ENCODE measurements at regions not wholly inside any gene's neighbourhood (a gene's known extent, or its start where the extent isn't known, plus 50 kb on each side); places are given as distances from the start of the nearest gene placed in this dataset.

DNA sequence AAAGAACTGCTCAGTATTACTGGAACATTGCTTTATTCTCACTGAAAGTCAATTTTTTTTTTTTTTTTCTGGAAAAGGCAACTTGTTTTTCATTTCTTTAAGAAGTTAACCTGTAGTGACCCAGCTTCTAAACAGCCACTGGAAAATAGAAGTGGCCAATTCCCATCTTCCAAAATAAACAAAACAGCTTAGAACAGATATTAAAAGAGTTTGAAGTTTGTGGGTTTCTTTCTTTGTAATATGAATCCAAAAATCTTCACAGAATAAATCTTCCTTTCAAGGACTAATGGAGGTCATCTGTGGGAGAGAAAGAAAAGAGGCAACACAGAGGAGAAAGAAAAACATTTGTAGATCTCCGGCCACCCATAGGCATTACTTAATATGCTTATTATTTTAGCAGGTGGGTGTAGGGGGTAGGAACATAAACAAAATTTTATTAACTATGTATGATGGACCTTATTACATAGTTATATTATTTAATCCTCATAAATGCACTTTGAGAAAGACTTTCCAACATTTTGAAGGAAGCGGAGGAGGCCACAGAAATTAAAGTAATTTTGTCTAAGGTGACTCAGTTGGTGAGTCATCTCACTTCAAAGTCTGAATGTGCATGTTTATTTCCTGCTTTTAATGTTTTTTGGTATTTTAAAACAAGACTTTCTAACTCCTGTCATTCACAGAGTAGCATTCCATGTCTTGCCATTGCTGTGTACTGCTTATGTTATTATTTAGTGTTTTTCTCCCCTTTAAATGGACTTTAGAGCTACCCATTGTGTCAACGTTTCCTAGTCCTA lies 1791.8 kb upstream of the WWC1 start:
- Histone ChIP-seq H3K9me3 (replicated peaks; ENCODE audit: low read length) (no peaks in the 10 kb centered on the region), H3K36me3 (ENCODE audit: insufficient read depth, low read length) (no peaks in the 10 kb centered on the region), H3K4me2 (ENCODE audit: low read length) (no peak overlapping the region), H3K27me3 (ENCODE audit: control insufficient read depth, insufficient read depth, low read length) (no peaks in the 10 kb centered on the region), H3K9ac (ENCODE audit: low read depth, low read length) (no peak overlapping the region), H3K4me3 (ENCODE audit: low read length) (no peak overlapping the region), H3K4me1 (ENCODE audit: control insufficient read depth, insufficient read depth, low read length) (no peaks in the 10 kb centered on the region)

- Histone ChIP-seq H3K4me1 (ENCODE audit: control insufficient read depth, insufficient read depth, low read length) (no peaks in the 10 kb centered on the region), H3K9me3 (replicated peaks; ENCODE audit: low read length) (no peaks in the 10 kb centered on the region), H3K36me3 (ENCODE audit: insufficient read depth, low read length) (no peaks in the 10 kb centered on the region), H3K4me3 (ENCODE audit: low read length) (no peak overlapping the region), H3K27me3 (ENCODE audit: control insufficient read depth, insufficient read depth, low read length) (no peaks in the 10 kb centered on the region), H3K4me2 (ENCODE audit: low read length) (no peak overlapping the region), H3K9ac (ENCODE audit: low read depth, low read length) (no peak overlapping the region)
These were observed 1787.9 kb upstream of the WWC1 start for GRCh38 chr5:166503506-166503905.

- H3K4me2 ChIP-seq (ENCODE audit: low read length), result no peak overlapping the region
These were observed 1786.4 kb upstream of the WWC1 start for GRCh38 chr5:166505067-166505466.

GRCh38 chr5:166505544-166505943 lies 1785.9 kb upstream of the WWC1 start:
- no peaks in the 10 kb centered on the region for H3K9me3 ChIP-seq (replicated peaks; ENCODE audit: low read length)
- no peak overlapping the region for H3K4me2 ChIP-seq (ENCODE audit: low read length)
- H3K36me3 ChIP-seq (ENCODE audit: insufficient read depth, low read length), result no peaks in the 10 kb centered on the region
- no peak overlapping the region for H3K4me3 ChIP-seq (ENCODE audit: low read length)
- H3K9ac ChIP-seq (ENCODE audit: low read depth, low read length), result no peak overlapping the region
- H3K27me3 ChIP-seq (ENCODE audit: control insufficient read depth, insufficient read depth, low read length), result no peaks in the 10 kb centered on the region
- no peaks in the 10 kb centered on the region for H3K4me1 ChIP-seq (ENCODE audit: control insufficient read depth, insufficient read depth, low read length)

More at GRCh38 chr5:166505067-166505466, 1786.4 kb upstream of the WWC1 start:
- Histone ChIP-seq H3K36me3 (ENCODE audit: insufficient read depth, low read length) (no peaks in the 10 kb centered on the region), H3K4me1 (ENCODE audit: control insufficient read depth, insufficient read depth, low read length) (no peaks in the 10 kb centered on the region), H3K27me3 (ENCODE audit: control insufficient read depth, insufficient read depth, low read length) (no peaks in the 10 kb centered on the region), H3K9ac (ENCODE audit: low read depth, low read length) (no peak overlapping the region), H3K4me3 (ENCODE audit: low read length) (no peak overlapping the region), H3K9me3 (replicated peaks; ENCODE audit: low read length) (no peaks in the 10 kb centered on the region)

DNA sequence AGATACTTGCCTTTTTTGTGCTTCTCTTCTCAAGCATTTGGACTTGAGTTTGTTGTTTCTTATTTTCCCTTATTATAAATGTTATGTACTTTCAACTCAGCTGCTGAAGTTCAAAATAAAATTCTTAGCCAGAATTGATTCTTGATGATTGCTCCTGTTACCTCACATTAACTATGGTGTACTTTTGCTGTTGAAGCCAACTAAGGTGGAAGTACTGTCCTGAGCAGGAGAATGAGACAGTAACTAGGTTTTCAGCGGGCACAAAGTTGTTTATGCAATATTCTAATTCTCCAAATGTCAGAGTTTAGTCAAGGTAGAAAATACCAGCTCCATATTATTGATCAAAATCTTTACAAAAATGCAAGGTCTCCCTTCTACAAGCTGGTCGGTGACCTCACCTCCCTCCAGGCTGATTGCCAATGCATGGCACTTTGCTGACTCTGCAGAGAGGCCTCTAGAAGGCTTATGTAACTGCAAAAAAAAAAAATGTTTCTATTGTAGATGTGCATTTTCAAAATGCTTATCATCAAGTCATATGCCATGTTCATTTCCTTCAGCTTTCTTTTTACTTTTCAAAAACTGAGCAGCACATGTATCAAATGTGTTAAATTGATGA lies 1783.5 kb upstream of the WWC1 start:
- Histone ChIP-seq H3K4me3 (ENCODE audit: low read length) (no peak overlapping the region), H3K36me3 (ENCODE audit: insufficient read depth, low read length) (no peaks in the 10 kb centered on the region), H3K27me3 (ENCODE audit: control insufficient read depth, insufficient read depth, low read length) (no peaks in the 10 kb centered on the region), H3K9me3 (replicated peaks; ENCODE audit: low read length) (no peaks in the 10 kb centered on the region), H3K4me2 (ENCODE audit: low read length) (no peak overlapping the region), H3K9ac (ENCODE audit: low read depth, low read length) (no peak overlapping the region), H3K4me1 (ENCODE audit: control insufficient read depth, insufficient read depth, low read length) (no peaks in the 10 kb centered on the region)

- no peaks in the 10 kb centered on the region for H3K9me3 ChIP-seq (replicated peaks; ENCODE audit: low read length)
- no peaks in the 10 kb centered on the region for H3K27me3 ChIP-seq (ENCODE audit: control insufficient read depth, insufficient read depth, low read length)
- no peak overlapping the region for H3K4me3 ChIP-seq (ENCODE audit: low read length)
- no peaks in the 10 kb centered on the region for H3K4me1 ChIP-seq (ENCODE audit: control insufficient read depth, insufficient read depth, low read length)
- H3K9ac ChIP-seq (ENCODE audit: low read depth, low read length), result no peak overlapping the region
- H3K4me2 ChIP-seq (ENCODE audit: low read length), result no peak overlapping the region
- H3K36me3 ChIP-seq (ENCODE audit: insufficient read depth, low read length), result no peaks in the 10 kb centered on the region
These were observed 1782.4 kb upstream of the WWC1 start for GRCh38 chr5:166509085-166509484.

GRCh38 chr5:166517976-166518375 lies 1773.5 kb upstream of the WWC1 start:
- Histone ChIP-seq H3K4me2 (ENCODE audit: low read length) (no peak overlapping the region), H3K27me3 (ENCODE audit: control insufficient read depth, insufficient read depth, low read length) (no peaks in the 10 kb centered on the region), H3K4me3 (ENCODE audit: low read length) (no peak overlapping the region), H3K36me3 (ENCODE audit: insufficient read depth, low read length) (no peaks in the 10 kb centered on the region), H3K9ac (ENCODE audit: low read depth, low read length) (no peak overlapping the region), H3K4me1 (ENCODE audit: control insufficient read depth, insufficient read depth, low read length) (no peaks in the 10 kb centered on the region), H3K9me3 (replicated peaks; ENCODE audit: low read length) (no peaks in the 10 kb centered on the region)

GRCh38 chr5:166523206-166523605 lies 1768.2 kb upstream of the WWC1 start:
- no peak overlapping the region for H3K9ac ChIP-seq (ENCODE audit: low read depth, low read length)
- no peak overlapping the region for H3K4me2 ChIP-seq (ENCODE audit: low read length)
- H3K36me3 ChIP-seq (ENCODE audit: insufficient read depth, low read length), result no peaks in the 10 kb centered on the region
- no peaks in the 10 kb centered on the region for H3K4me1 ChIP-seq (ENCODE audit: control insufficient read depth, insufficient read depth, low read length)
- H3K27me3 ChIP-seq (ENCODE audit: control insufficient read depth, insufficient read depth, low read length), result no peaks in the 10 kb centered on the region
- no peak overlapping the region for H3K4me3 ChIP-seq (ENCODE audit: low read length)
- peaks cover 11% of the 10 kb centered on the region for H3K9me3 ChIP-seq (replicated peaks; ENCODE audit: low read length)

GRCh38 chr5:166529200-166529599 lies 1762.2 kb upstream of the WWC1 start:
- no peak overlapping the region for H3K9ac ChIP-seq (ENCODE audit: low read depth, low read length)
- no peaks in the 10 kb centered on the region for H3K36me3 ChIP-seq (ENCODE audit: insufficient read depth, low read length)
- no peak overlapping the region for H3K4me3 ChIP-seq (ENCODE audit: low read length)
- no peaks in the 10 kb centered on the region for H3K27me3 ChIP-seq (ENCODE audit: control insufficient read depth, insufficient read depth, low read length)
- H3K4me1 ChIP-seq (ENCODE audit: control insufficient read depth, insufficient read depth, low read length), result no peaks in the 10 kb centered on the region
- peaks cover 5% of the 10 kb centered on the region for H3K9me3 ChIP-seq (replicated peaks; ENCODE audit: low read length)
- no peak overlapping the region for H3K4me2 ChIP-seq (ENCODE audit: low read length)

DNA sequence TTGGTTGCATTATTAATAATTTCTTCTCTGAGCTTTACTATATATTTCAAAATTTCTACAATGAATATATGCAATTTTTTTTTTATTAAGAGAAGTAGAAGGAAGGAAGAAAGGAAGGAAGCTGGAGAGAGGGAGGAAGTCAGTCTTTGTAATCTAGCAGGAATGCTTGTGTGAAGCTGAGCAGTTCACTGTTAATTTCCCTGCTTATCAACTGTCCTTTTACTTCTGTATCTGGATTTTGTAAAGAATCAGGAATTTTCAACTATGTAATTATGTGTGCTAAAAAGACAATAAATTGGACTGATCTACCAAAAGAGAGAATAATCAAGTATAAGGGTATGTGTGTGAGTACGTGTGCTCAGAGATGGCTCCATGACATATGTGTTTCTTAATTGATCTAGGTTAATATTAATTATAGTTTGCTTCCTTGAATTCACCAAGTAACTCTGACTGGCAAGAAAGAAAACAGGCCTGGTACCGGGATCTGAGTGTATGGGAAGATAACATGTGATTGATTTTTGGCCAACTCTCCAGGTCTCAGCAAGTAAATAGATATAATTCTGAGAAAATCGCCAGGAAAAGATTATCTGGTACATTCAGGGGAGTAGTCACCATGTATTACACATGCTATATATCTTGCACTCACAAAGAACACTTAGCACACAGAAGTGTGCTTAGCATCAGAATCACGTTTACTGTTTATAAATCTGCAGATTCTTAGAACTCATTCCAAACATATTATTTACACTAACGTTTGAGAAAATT lies 1758.8 kb upstream of the WWC1 start:
- Histone ChIP-seq H3K36me3 (ENCODE audit: insufficient read depth, low read length) (no peaks in the 10 kb centered on the region), H3K27me3 (ENCODE audit: control insufficient read depth, insufficient read depth, low read length) (no peaks in the 10 kb centered on the region), H3K9me3 (replicated peaks; ENCODE audit: low read length) (no peaks in the 10 kb centered on the region), H3K4me1 (ENCODE audit: control insufficient read depth, insufficient read depth, low read length) (no peaks in the 10 kb centered on the region), H3K9ac (ENCODE audit: low read depth, low read length) (no peak overlapping the region), H3K4me2 (ENCODE audit: low read length) (no peak overlapping the region), H3K4me3 (ENCODE audit: low read length) (no peak overlapping the region)

DNA sequence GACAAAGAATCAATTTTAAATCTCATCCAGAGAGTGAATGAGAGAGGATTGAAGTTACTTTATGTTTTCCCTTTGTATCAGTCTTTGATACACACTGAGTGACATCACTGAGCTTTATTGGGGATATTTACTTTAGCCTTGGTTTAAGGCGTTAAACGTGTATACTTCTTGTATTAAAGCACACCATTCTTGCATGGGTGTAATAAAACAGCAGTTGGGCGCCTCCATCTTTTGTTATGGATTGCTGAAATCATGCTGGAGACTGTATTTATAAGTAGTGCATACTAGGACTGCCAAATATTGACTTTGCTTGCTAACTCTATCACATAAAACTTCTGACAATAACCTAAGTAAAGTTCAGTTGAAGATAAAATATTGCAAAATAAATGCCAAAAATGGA lies 1755.8 kb upstream of the WWC1 start:
- H3K9me3 ChIP-seq (replicated peaks; ENCODE audit: low read length), result no peaks in the 10 kb centered on the region

More for the DNA sequence above, 1755.8 kb upstream of the WWC1 start:
- no peaks in the 10 kb centered on the region for H3K27me3 ChIP-seq (ENCODE audit: control insufficient read depth, insufficient read depth, low read length)
- no peak overlapping the region for H3K9ac ChIP-seq (ENCODE audit: low read depth, low read length)
- H3K4me1 ChIP-seq (ENCODE audit: control insufficient read depth, insufficient read depth, low read length), result no peaks in the 10 kb centered on the region
- no peak overlapping the region for H3K4me2 ChIP-seq (ENCODE audit: low read length)
- H3K4me3 ChIP-seq (ENCODE audit: low read length), result no peak overlapping the region
- H3K36me3 ChIP-seq (ENCODE audit: insufficient read depth, low read length), result no peaks in the 10 kb centered on the region
